T1000 (cell line): ENCODE measurements at regions not wholly inside any gene's neighbourhood (a gene's known extent, or its start where the extent isn't known, plus 50 kb on each side); places are given as distances from the start of the nearest gene placed in this dataset.

Experiments used
- DNase-seq: peaks from one replicate; lab custom pipeline; 2025; ENCODE audit warnings: mixed read lengths; lab: John Stamatoyannopoulos, UW

DNA sequence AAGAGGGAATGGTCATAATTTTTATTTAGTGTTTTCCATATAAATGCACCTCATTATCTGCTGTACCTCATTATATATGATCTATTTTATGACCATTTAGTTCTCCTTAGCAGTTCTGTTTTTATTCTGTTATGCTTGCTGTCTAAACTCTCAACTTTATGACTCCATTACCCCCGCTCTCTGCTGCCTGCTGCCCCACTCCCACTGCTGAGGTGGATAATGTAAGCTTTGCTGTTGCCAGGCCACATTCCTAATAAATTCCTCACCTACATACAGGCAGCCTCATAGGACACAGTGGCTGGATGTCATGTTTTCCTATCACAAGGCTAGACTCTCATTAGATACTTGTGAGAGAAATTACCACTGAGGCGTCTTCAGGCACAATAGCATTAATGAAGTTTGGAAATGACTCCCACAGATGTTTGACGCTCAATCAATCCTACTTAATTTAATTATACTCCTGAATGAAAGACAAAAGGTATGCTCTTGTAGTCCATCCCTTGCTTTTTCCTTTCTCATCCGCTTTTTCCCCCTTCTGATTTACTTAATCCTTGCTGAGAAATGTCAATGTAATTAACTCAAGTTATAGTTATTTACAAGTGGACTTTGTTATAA lies 497.5 kb upstream of the IGFBP7 start:
- no peak for DNase-seq

DNA sequence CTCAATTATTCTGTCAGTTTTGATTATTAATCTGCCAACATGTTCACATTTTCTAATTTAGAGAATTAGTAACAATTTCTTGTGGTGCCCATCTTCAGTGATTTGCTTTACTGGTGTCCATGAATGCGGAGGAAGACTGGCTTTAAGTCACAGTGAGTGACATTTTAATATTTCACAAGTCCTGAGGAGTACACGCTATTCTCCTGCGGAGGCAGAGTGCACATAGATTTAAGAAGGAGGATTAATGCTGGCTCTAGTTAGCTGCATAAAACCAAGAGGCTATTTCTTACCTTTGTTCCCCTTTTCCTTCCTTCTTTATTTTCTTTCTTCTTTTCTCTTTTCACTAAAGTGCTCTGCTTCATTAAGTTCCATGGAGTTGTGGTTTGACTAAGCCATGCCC lies 495.2 kb upstream of the IGFBP7 start:
- no peak for DNase-seq

DNA sequence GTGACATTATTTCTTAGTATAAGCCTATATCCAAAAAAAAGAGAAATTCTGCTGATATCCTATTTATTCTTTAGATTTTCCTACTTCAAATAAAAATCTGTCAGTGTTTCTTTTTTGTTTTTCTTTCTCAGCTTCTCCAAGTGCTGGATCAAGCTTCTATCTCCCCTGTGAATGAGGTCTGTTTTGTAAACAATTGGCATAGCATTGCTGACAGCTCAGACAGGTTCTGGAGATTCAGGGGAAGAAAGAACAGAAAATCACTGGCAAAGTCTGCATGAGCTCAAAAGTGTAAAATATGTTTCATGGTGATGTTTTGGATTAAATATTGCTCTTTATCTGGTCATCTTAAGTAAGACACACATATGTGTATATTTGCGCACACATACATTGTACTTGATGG lies 492.0 kb upstream of the IGFBP7 start:
- DNase-seq, result no peak

DNA sequence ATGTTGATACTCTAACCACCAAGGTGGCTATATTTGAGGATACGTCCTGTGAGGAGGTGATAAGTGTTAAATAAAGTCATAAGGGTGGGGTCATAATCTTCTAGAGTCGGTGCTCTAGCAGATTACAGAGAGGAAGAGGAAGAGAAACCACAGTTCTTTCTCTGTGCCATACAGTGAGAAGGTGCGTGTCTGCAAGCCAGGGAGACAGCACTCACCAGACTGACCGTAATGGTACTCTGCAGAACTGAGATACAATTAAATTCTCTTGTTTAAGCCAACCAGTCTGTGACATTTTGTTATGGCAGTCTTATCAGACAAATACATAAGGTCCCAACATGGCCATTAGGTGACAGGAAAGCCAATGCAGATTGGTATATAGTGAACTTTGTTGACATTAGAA lies 480.9 kb upstream of the IGFBP7 start:
- DNase-seq, result no peak

DNA sequence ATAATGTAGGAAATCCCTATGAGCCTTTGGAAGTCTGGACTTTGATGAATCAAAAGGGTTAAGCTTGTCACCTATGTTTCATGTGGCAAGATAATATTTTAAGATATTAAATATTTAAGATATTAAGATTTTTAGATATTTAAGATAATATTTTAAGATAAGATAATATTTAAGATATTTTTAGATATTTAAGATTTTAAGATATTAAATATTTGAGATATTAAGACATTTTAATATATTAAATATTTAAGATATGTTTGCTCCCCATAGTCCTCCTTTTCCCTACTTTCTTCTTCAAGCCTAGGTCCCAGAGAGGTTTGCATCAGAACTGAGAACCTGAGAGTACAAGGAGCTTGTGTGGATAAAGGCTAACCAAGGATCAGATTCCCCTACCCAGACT lies 478.4 kb upstream of the IGFBP7 start:
- DNase-seq, result no peak

DNA sequence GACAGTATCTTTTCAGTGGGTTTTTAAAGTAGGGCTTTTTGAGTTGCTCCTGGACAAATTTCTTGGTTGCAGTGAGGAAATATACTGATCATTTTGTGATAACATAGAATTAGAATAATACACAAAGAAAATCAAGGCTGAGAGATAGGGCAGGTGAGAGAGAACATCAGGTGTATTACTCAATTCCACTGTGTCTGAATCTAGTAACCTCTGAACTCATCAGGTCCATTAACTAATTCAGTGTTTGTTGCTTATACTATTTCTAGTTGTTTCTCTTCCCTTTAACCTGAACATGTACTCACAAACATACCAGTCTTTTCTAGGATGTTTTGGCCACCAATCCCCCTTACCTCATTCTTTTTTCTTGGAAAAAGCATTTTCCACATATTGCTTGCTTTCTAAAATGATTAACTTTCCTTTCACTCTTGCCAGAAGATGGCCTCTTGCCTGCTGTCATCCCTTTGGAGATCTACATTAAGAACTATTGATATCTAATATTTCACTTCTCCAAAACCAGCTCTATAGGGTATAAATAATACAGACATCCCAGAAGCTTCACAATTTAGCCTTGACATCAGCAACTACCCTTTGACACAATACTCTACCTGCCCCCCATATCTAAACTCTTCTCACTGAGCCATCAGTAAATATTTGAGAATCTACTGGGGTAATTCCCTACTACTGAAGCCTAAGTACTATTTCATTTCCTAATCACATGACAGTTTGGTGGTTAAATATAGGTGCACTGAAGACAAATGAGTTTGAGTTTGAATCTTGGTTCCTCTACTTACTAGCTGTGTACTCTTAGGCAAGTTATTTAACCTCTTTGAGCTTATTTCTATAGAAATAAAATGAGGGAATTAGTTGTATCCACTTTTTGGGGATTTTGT lies 470.8 kb upstream of the IGFBP7 start:
- no peak for DNase-seq

DNA sequence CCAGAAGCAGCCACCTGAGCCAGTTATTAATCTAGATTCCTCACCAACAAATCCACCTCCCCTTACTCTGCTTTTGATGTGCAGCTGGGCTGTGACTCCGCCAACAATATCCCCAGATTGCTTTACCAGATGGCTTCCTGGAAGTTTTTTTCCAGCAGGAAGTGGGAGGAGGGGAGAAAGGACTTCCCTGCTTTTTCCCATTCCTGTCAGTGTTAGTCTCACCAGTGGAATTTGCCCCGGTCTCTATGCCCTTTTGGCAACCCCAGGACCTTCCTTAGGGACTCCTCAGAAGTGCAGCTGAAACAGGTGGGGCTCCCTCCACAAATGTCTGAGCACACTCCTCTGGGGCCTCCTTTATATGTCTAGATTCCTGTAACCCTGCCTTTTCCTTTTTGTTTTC lies 465.2 kb upstream of the IGFBP7 start:
- DNase-seq, result no peak

DNA sequence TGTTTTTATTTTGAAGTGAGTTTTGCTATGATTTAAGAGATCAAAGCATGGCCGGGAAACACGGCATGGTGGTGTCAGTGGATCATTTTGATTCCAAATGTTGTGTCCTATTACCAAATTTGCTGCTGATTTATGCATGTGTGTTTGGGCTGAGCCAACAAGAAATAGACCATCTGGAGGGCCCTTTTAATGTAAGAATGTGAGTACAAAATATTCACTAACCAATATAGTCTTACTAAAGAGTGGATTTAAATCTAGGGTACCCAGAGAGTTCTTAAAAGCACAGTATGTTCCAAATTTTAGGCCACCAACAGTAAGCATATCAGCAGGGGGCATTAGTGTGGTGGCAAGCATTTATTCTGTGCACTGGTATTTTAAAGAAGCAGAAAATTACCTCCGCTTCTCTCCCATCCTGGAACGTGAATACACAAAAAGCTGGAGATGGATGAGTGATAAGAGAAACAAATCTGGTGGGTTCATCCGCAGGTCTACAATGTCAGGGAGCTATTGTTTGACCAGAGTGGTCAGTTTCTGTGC lies 444.4 kb upstream of the IGFBP7 start:
- DNase-seq, result no peak

DNA sequence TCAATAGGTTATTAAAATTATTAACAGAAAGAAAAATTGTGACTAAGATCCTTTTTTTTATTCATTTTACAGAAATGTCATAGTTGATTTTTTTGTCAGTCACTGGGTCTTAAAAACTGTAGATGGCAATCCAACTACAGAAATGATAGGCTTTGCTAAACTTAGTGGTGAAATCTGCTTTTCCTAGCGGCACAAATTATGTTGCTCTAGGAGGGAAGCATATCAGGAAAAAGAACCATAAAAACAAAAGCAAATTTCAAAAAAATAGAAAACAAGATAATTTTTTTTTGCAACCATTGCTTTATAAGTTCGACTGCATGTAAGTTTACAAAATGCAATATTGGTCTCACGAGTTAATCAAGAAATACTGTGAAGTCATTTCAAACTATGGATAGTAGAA lies 443.5 kb upstream of the IGFBP7 start:
- no peak for DNase-seq

DNA sequence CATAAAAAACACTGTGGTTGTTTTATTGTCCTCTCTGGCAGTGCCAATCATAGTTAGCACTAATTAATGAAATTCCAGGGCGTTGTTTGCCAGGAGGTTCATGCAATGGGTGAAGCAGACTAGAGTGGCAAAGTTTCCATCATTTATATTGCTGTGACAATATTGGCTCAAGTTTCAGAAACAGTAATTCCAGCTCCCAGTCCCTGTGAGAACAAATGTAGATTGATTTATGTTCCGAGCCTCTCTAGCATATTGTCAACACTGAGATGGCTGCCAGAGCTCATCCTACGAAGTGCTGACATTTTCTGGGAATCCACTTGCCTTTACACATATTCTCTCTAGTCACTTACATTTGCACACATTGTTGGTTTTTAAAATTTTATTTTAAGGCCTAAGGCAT lies 440.0 kb upstream of the IGFBP7 start:
- no peak for DNase-seq

DNA sequence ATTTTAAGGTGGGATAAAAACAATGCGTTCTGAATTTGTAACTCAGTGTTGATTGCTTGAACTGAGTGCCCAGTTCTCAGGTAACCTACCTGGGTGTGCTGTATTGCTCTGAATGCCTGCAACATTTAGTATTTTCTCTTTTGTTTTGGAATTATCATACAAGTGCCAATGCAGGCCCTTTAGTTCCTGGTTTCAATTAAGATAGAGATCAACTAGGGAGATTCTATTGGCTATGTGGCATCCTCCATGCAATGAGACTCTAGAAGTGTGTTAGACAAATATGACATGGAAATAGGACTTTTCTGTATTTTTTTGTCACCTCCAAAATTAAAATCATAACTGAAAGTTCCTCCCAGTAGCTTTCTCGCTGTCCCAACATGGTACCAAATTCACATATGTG lies 438.7 kb upstream of the IGFBP7 start:
- no peak for DNase-seq

DNA sequence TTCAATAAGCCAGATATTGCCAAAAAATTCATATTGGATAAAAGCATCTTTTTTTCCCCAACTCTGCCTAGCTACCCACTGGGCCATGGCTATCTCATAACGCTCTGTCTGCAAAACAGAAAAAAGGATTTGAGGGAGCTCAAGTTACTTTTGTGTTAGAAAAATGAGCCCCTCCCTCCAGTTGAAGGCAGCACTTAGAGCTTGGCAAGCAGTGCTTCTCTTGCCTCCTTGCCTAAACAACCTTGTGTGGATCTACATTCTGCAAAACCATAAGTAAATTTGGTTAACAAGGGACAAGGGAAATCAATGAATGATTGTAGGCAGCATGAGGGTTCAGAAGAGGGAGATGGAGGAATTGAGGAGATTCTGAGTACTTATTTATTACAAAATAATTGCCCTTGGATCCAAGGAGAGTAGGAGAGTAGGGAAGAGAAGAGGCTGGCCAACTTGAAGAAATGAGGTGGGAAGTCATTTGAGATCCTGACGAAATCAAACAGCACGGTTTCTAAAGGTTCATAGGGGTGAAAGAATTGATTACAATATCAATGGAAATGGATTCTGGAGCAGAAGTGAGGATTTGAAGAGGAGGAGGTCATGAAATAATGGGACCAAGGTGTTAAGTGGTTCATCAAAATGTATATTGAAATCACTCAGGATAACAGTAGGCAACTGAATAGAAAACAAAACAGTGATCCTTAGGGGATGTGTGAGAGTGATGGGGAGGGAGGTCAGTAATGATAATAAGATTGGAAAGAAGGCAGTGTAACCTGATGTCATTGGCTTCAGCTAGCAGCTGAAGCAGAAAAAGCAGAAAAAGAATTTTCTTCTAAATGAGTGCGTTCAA lies 434.8 kb upstream of the IGFBP7 start:
- no peak for DNase-seq

DNA sequence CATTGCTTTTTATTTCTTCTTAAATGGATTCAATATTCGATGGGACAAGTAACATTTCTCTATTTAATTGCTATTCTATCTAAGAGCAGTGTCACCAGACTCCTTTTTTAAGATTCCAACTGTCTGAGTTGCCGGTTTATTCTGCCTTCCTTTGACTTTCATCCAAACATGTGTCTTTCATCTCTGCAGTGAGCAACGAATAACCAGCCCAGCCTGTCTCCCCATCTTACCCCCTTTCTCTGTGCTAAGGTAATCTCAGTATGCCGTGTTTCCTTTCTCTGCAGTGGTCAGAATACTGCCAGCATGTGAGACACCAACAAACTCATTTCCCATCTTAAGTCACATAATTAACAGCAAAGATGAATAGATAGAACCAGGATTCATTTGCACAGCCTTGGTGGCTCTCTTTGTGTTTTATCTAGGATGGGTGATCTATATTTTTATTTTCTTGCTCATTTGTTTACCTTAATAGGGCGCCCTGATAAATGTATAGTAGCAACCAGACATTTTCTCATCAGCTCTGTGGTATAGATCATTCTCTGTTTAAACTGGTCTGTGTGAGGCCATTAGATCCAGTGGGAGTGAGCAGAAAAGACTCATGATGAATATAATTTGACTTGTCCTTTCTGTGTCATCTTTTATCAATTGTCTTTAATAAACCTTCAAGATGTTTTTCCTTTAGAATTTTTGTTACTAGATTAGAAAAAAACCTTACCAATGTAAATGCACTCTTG lies 394.8 kb upstream of the IGFBP7 start:
- no peak for DNase-seq

DNA sequence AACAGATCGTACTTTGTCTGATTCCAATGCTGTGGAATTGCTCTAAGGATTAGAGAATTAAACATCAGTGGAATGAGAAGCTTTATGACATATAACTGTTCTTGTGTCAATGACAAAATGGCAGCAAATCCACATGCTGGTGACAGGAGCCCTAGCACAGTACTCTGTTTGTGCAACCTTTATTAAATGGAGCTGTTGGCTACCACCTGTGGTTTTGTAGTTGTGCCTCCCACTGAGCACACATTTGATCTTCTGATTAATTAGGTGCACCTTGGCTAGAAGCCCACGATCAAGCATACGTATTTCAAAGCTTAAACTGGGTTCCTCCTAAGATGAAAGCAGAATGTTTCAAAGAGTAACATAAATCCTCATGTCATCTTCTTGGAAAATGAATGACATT lies 394.0 kb upstream of the IGFBP7 start:
- no peak for DNase-seq

DNA sequence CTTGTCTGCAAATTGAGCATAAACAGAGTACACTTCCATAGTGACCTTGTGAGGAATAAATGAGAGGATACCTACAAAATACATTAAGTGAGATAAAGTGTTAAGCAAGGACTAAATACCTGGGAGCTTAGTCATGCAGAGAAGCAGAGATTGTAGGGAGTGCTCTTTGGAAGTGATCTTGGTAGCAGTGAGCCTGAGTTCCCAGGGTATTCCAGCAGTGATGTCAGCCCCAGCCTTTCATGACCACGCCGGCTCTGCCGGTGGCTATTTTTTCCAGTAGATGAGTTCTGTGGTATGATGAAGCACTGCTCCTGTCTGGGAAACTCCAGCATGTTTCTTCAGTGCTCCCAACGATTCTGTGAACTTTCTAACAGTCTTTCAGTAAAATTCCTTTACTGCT lies 391.5 kb upstream of the IGFBP7 start:
- peak; percentile 59 for DNase-seq

DNA sequence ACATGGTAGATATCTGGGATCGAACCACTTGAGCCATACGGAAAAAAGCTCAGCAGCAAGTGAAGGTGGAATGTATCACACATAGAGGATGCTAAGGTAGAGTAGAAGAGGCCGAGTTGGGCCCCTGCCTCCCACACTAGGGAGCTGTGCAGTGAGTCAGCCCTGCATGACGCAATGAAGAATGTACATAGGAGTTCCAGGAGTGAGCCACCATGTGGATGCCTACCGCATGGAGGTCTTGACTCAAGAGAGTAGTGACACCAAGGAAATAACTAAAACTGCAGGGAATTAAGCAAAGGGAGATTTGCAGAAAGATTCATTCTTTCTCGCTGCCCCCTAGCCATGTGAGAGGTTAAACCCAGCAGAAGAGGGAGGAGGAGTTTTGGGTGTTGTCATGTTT lies 389.6 kb upstream of the IGFBP7 start:
- no peak for DNase-seq

DNA sequence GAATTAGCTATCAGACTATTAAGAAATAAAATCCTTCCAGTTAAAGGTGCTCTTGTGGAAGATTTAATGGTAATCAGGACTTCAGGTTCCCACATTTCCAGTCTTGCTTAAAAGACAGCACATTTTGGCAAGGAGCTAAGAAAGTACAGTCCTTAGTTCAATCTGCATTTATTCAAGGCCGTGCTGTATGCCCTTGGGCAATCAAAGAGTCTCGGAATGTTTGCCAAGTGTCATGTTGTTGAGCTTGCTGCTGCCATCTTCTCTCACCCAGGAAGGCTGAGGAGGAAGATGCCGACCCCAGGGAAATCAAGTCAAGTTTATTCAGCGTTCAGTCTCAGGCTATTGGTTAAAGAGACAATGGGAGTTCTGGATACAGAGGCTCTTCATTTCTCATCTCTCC lies 388.1 kb upstream of the IGFBP7 start:
- DNase-seq, result no peak

DNA sequence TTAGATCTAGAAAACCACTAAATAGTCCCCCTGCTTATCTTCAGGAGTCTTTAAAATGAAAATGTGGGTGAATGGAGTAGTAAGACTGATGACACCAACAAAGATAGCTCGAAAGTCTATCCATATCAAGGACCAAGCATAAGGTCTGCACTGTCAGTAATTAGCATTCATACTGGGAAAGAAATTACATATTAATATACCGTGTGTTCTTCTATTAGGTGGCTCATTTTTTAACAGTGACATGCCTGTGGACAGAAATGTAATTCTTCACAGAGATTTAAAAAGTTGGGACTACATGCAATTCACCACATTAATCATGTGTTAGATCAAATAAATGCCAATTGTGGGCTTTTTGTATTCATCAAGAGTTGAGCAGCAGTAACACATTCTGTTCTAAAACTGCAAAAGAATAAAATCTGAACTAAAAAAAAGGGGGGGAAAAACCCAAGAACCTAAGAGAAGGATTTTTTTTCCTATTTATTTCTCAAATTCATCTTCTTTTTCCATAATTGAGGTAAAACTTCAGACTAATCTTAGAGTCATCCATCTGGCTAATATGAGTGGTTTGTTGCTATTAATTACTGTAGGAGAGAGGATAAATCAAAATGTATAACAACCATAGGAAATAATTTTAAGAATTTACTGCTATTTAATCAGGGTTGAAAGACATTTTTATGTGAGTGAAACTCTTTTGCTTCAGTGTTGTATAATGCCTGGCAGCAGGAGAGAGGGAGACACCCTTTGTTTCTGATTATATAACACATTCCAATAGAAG lies 386.7 kb upstream of the IGFBP7 start:
- DNase-seq, result no peak

DNA sequence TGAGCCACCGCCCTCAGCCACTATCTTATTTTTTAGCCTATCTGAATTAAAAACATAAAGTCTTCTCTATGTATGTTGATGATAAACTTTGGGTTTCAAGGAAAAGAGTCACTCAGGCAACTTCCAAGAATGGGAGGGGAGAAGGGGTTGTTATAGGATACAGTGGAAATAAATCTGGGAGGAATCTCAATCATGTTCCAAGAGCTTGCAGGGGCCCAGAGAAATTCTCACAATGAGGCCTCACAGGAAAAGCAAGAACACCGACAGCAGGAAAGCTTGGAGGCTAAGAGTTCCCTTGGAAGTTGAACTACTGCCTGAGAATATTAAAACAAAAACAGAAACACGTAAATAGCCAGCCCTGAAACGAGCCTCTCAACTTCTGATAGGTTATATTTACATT lies 384.6 kb upstream of the IGFBP7 start:
- no peak for DNase-seq

DNA sequence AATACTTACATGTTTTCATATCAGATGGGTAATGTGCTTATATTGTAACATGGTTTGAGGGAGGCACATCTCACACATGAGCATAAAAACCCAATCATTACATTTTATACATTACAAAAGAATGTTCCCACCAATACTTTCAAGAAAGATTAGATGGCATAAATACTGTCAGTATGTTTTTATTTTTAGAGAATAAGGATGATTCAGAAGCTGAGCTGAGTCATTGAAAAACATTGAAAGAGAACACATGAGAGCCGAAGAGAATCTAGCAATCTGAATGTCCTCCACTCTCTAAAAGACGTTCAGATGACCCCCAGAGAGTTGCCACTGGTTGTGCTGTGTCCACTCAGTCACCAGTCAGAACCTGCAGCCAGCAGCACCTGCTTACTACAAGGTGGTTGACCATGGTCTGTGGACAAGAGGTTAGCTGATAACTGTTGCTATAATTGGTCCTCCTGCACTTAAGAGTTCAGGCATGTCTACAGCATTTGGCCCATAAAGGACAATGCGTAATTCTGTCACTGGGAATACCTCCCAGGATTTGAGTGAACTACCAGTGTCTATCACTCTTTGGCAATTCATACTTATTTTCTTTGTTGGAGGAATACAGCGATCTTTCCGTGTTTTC lies 382.2 kb upstream of the IGFBP7 start:
- DNase-seq, result no peak

DNA sequence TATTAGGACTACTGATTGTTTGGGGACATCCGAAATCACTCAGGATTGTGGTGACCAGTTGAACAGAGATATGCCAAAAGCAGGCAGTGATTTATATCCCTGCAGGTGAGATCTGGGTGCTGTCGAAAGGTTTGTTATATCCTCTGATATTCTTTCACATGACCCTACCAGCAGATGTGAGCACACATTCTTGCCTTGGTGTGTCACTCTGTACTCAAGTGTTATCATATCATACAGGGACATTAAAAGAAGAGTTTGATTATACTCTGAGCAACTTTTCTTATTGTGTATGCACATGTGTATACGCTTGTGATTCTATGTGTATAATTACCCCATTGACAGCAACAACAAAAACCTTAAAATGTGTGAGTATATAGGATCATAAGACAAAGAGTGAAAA lies 381.2 kb upstream of the IGFBP7 start:
- no peak for DNase-seq
